NCI-H2107 treated with DMSO at 0.1 percent for 48 hours (cell line): ENCODE measurements at regions not wholly inside any gene's neighbourhood (a gene's known extent, or its start where the extent isn't known, plus 50 kb on each side); places are given as distances from the start of the nearest gene placed in this dataset.

Source experiments
- DNase-seq: peaks from one replicate; lab custom pipeline; 2025; ENCODE audit not compliant: unreplicated experiment; lab: John Stamatoyannopoulos, UW

DNA sequence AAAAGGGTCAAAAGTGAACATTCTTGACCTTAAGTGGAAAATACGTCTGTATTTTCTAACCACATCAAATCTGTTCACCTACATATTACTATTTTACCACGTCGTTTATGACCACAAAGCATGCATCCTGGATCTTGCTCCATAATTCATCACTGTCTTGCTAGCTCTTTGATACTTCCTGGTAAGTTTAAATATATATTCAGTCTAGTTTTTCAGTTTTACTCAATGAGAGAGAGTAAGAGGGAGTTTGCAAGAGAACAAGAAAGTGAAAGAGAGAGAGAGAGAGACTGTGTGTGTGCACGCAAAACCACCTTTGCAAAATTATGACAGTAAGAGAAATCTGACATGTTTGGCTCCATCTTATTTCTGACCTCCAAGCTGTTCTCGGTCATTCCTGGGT, 173.7 kb upstream of the GALNTL6 start:
- no peak for DNase-seq

DNA sequence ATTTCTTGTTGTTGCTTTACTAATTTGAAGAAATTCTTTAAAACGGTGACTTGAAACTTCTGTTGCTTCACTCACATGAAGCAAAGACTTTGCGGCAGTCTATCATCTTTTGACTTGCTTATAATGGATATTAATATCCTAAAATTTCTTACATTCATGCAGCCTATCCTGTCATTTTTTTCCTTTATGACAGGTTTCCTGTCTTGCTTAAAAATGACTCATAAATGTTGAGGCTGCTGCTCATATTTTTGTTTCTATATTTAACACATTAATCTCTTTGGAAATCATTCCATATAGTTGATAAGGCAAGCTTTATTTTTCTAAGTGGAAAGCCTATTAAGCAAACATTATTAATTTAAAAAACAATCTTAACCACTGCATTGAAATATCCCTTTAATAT, 176.6 kb upstream of the GALNTL6 start:
- no peak for DNase-seq

- no peak for DNase-seq
These were observed 183.5 kb upstream of the GALNTL6 start for GRCh38 chr4:171629737-171630136.

- no peak for DNase-seq
These were observed 184.0 kb upstream of the GALNTL6 start for GRCh38 chr4:171629182-171629581.

DNA sequence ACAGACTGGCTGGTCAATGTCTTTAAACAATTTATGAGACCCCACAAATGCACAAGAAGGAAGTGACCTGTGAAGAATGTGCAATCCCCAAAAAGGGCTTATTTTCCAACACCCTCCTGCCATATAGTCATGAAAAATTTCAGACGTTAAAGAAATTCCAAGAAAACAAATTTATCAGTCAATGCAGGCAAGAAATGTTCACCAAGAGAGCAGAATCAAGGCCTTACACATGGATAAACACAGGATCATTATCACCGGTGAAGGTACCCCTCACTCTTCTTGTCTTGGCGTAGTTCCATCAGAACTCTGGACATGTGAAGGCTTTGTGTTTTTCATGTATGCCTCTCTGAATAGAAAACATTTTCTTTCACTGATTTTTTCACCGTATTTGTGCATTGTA, 186.7 kb upstream of the GALNTL6 start:
- no peak for DNase-seq

- DNase-seq = no peak
These were observed 190.5 kb upstream of the GALNTL6 start for GRCh38 chr4:171622729-171623128.

- DNase-seq = no peak
These were observed 191.6 kb upstream of the GALNTL6 start for GRCh38 chr4:171621646-171622045.

DNA sequence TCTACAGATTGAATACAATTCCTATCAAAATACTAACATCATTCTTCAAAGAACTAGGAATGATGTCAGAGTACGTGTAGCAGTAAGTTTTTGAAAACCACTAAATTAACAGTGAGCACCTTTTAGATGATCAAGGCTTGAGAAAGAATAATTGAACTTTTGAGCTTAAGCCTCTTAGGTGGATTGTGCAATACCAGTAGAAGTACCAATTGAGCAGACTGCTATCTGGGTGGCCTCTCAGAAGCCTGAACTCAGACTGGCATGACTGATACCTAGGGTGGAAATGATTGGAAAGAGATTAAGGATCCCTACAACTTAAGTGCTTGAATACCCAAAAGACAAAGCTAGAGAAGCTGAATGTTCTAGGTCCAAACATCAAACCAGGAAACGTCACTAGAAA, 200.3 kb upstream of the GALNTL6 start:
- DNase-seq = no peak

DNA sequence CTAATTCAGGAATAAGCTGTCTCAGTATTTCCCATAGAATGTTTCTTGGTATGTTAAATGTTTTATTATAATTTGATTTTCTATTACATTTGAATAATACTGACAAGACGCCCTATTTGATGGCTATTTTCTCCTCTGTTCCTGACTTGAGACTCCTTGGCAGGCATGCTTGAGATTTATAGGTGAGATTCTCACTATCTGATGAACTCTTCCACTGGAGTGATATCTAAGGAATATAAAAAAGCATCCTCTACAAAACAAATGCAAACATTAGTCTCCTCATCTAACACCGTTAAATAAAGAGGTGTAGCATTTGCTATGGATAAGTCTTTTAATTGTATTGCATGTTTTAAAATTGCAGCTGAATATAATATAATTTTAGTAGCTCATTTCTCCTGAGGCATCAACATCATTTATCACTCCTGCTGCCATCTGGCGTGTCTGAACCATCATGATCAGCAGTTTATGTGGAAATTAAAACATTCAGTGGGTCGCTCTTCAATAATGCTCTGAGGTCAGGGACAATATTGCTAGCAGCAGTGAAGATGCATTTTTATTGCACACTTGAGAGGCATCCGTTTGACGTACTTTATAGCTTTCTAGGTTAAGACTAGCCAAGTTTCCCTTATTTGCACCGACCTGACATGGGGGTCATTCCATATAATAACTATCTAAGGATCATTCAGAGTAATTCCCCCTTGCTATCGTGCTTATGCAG, 210.4 kb upstream of the GALNTL6 start:
- no peak for DNase-seq

- DNase-seq = no peak
These were observed 212.1 kb upstream of the GALNTL6 start for GRCh38 chr4:171601091-171601490.

DNA sequence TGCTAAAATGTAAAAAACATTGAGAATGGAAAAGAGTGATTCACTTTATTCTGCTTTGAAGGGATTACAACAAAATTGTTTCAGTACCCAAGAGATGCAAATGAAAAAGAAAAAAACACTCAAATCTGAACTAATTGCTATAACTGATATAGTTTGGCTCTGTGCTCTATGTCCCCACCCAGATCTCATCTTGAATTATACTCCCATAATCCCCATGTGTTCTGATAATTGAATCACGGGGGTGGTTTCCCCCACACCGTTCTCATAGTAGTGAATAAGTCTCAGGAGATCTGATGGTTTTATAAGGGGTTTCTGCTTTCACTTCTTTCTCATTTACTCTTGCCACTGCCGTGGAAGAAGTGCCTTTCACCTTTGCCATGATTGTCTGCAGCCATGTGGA, 213.6 kb upstream of the GALNTL6 start:
- no peak for DNase-seq

DNA sequence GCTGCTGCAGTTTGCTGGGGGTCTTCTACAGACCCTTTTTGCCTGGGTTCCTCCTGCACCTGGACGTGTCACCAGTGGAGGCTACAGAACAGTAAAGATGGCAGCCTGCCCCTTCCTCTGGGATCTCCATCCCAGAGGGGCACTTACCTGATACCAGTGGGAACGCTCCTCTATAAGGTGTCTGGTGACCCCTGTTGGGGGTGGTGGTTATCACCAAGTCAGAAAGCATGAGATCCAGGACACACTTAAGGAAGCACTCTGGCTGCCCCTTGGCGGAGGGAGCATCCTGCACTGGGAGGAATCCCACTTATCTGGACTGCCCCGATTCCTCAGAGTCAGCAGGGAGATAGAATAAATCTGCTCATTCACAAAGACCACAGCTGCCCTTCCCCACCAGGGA, 218.9 kb upstream of the GALNTL6 start:
- no peak for DNase-seq

GRCh38 chr4:171590716-171591115, 222.5 kb upstream of the GALNTL6 start:
- DNase-seq = no peak

DNA sequence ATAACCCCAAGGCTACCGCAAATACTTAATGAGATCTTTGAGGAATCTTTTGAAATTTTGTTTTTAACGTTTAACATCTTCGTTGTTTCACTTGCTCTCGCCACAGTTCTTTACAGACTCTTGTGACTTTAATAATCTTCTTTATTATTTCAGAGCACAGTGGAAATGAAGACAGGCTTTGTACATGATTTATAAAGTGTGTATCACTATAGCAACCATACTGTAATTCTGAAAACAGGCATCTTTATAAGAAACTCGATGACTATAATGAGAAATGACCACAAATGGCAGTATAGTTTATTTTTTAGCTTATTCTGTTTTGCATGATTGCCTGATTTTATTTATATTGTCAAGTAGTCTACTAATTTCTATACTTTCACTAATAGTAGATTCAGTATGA, 224.4 kb upstream of the GALNTL6 start:
- DNase-seq = no peak

GRCh38 chr4:171588051-171588545, 225.1 kb upstream of the GALNTL6 start:
- DNase-seq = peak; percentile 2

DNA sequence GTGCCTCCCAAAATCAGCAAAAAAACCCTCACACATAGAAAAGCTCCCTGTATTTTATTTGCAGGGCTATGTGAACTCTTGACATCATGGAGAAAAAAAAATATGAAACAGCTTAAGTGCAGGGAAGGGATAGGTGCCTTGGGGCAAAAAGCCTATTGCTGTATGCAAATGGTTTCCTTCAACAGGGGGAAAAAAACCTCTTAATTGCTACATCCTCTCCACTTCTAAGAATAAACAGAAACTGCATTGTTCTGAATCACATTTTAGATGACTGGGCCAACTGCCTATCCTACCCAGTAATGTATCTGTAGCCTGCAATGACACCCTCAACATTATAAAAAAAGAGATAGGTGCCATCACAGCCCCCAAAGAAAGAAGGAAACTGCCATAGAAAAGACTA, 229.4 kb upstream of the GALNTL6 start:
- DNase-seq = no peak

DNA sequence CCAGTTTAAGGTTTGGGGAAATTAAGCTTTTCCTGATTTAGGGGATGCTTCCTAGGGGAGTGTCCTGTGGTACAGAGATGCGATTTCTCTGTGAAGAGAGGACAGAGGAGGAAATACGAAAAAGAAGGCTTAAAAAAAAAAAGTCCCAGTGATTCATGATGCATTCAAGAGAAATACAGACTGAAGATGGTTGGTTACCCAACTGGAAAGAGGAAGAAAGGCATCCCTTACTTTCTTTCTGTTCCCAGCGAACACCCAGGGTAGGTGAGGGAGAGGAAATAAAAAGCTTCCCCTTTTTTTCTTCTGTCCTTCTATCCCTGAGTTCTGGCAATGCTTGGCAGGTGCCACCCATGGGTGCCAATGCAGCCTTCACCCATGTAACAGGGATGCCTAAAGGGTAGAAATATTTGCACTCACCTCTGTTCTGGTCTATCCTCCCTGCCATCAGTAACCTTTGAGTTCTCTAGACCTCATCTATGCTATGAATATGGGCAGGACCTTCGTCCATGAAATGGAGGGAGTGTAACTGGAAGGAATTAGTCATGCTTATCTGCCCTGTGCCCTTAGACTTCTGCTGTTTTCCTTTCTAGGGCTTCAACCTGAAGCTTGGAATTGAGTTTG, 230.1 kb upstream of the GALNTL6 start:
- no peak for DNase-seq

DNA sequence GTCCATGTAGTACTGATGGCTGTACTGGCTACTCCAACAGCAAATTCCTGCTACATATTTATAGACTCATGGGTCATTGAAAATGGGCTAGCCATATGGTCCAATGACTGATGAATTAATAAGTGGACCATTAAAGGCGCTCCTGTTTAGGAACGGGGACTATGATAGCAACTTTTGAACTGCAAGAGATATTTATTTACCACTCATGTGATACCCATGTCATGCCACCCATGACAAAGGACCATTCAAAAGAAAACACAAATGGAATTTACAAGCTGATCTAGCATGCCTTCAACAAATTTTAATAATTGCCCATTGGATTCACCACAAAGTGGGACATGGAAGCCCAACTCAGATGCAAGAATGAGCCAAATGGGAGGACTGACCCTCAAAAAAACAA, 240.0 kb upstream of the GALNTL6 start:
- no peak for DNase-seq

GRCh38 chr4:171565130-171565788, 247.9 kb upstream of the GALNTL6 start:
- no peak for DNase-seq

DNA sequence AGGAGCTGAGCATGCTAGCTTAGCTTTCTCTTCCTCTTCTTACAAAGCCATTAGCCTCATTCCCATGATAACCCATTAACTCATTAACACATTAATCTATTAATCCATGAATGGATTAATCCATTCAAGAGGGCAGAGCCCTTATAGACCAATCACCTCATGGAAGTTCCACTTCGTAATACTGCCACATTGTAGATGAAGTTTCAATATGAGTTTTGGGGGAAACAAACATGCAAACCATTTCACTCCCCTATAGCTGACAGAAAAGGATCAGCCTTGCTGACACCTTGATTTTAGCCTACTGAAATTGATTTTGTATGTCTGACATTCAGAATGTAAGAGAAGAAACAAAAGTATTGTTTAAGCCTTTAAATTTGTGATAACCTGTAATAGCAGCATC, 251.8 kb upstream of the GALNTL6 start:
- no peak for DNase-seq

DNA sequence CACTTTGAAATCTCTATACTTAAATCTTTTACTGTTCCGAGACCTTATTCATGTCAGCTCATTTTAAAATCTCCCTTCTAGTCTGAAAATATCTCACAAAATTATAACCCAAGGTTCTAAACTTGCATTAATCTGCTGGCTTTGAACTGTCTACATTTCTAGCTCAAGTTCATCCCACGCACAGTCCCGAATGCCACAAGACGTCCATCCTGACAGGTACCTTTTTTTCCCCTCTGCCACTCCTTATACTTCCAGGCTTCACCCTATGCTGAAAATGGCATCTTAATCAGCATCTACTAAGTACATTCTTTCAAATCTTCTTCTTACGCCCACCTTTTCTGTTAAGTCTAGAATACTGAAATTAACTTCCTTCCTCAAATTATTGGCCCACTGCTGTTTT, 259.2 kb upstream of the GALNTL6 start:
- DNase-seq = no peak

- no peak for DNase-seq
These were observed 270.6 kb upstream of the GALNTL6 start for GRCh38 chr4:171542640-171543039.
